SK-MEL-5 (cell line): ENCODE measurements at regions not wholly inside any gene's neighbourhood (a gene's known extent, or its start where the extent isn't known, plus 50 kb on each side); places are given as distances from the start of the nearest gene placed in this dataset.

ENCODE experiments used
- DNase-seq: peaks from one replicate; pipeline ENCODE4 v3.0.0-alpha.2; 2016; ENCODE audit warnings: low read depth, low spot score
- in situ Hi-C: cut with HindIII; loops from 2 replicates; pipeline ENCODE4 v1.10.0; 2016; ENCODE audit warnings: low sequenced_read_pairs, high pct_unique_total_duplicates, low pct_unique_long_range_greater_than_20kb

DNA sequence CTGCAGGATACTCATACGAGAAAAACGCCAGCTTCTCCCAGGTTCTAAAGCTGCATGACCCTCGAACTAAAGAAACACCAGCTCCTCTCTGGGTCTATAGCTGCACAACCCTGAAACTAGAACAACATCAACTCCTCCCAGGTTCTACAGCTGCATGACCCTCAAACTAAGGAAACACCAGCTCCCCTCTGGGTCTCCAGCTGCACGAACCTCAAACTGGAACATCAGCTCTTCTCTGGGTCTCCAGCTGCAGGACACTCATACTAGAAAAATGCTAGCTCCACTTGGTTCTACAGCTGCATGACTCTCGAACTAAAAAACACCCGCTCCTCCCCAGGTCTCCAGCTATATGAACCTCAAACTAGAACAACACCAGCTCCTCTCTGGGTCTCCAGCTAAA, 811.1 kb downstream of the CDH9 start:
- in situ Hi-C loops = no loop called here
- no peak for DNase-seq

DNA sequence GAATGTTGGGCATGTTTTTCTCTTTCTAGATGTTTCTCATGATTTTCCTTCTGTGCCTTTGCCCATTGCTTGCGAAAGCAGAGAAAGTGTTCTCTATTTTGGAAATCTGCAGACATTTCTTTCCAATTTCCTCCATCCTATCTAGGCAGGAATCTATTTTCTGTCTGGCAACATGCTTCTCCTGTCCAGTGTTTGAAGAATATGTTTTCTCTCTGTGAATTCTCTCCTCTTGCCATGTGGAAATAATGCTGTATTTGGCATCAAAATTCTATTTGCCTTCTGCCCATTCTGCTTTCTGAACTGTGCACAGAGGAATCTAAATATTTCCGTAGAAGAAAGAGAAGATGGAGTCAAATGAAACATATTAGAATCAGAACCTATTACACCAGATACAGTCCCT, 833.3 kb downstream of the CDH9 start:
- DNase-seq = no peak
- in situ Hi-C loops = no loop called here

DNA sequence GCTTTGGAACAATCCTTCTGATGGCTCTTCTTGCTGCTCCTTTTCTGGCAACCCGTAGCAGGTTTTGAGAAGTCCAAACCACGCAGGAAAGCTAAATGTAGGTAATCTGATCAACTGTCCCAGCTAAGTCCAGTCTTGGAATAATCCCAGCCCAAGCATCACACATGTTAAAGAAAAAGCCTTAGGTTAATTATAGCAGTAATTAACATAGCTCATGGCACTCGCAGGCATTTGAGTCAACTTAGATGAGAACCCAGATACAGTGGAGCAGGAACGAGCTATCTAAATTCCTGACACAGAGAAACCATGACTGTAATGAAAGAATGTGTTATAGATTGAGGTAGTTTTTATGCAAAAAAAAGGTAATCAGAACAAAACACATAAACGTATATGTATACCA, 844.8 kb downstream of the CDH9 start:
- no peak for DNase-seq
- in situ Hi-C loops = no loop called here

DNA sequence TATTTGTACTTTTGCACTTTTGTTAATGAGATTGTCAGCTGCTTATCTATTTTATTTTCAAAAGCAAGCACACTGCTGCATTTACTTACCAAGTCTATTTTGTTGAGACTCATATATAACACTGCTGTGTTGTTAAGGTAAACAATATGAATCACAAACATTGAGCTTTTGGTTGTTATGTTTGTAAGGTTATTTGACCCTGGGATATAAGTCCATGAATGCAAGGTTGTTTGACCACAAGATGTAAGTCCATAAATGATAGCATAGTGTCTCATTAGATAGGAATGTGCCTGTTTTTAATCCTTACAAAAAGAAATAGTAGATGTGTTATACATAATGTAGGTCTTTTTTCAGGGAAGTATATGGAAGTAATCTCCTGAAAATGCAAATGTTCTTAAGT, 845.9 kb downstream of the CDH9 start:
- DNase-seq = no peak
- in situ Hi-C loops = no loop called here

DNA sequence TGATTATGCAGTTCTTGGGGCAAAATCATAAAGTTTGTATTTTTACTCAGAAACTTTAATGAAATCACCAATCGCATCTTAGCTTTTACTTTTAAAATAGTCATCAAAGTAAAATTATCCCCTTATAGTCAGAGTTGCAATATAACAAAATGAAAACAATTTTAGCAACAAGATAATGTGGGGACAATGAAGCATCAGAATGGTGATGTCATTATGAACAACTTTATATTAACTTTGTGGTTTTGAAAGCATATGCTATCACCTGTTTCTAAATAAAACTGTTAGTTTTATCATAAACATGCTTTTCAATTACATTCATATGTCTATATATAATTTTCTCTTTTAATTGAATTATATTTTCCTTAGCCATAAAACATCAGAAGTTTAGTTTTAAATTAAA, 856.8 kb downstream of the CDH9 start:
- no peak for DNase-seq
- in situ Hi-C loops = no loop called here

DNA sequence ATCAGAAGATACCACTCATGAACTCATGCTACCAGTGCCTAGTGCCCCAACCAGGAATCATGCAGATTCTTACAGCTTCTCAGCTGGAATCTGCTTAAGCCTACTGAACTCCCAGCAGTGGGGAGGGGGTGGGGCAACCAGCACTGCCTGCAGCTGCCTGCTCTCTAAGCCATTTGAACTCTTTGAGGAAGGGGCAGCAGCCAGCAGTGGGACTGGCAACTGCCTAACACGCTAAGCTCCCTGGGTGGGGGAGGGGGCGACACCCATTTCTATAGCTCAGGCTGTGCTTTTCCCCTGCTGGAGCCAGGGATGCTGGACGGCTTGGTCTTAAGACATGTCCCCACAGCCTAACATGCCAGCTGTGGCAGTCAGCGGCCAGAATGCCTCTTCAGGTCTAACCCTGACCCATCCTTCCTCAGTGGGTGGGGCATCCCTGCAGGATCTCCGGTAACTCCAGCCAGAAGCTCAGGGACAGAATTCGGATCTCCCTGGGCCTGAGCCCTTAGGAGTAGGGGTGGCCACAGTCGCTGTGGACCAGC, 889.7 kb downstream of the CDH9 start:
- in situ Hi-C loops = no loop called here
- no peak for DNase-seq

DNA sequence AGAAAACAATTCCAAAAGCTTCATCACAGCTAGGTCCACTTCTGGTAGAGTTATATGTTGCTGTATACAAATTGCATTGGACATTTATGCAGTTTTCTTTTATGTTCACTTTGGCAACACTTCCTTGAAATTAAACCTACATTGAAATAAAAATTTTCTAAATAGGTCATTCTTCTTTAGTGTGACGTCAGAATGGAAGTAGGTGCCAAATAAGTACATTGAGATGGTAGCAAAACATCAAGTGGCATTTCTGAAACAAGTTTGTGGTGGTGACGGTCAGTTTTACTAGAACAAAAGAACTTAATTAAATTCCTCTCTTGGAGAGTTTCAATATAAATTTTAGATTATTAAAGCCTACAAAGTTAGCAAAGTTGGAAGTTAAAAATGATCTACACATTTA, 895.1 kb downstream of the CDH9 start:
- in situ Hi-C loops = no loop called here
- DNase-seq = no peak

DNA sequence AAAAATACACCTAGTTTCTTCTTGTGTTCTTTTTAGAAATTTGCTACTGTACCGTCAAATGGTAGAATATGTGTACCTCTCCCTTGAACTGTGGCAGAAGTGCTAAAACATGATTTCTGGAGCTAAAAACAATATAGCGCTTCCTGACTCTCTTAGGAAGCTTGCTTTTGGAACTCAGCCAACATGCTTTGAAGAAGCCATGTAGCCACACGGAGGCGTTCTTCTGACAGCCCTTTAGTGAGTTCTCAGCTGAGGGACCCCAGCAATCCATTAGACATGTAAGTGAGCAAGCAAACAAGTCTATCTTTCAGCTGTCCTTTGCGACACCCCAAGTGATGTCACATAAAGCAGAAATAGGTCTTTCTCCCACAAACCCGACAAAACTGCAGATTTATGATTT, 917.0 kb downstream of the CDH9 start:
- DNase-seq = peak; percentile 82

DNA sequence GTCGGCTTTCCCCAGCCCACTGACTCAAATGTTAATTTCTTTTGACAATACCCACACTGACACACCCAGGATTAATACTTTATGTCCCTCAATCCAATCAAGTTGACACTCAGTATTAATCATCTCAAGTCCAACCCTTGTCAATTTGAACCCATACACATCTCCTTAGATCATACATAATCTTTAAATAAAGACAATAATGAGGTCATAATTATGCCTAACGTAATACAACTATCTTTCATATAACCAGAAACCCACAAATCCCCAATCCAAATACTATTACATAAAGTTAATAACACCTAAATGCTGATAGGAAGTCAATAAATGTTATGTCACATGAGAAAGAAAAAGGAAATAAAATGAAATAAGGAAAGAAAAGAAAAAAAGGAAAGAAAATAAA, 934.2 kb downstream of the CDH9 start:
- DNase-seq = no peak
- in situ Hi-C loops = no loop called here

More for the DNA sequence above, 917.0 kb downstream of the CDH9 start:
- in situ Hi-C loops = no loop called here

DNA sequence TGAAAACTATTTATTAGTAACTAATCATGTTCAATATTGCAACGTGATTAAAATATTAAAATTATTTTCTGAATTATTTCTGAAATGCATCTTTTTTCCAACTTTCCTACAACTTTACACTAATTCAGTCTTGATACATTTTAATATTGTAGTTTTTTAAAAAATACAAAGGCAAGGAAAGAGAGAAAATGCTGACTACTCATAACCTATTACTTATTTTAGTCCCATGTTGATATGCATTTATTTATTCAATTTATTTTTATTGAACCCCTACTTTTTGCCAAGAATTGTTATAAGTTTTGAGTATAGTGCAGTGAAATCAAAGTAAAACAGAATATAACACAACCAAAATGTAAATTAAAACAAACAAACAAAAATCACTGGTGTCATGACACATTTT, 978.2 kb downstream of the CDH9 start:
- in situ Hi-C loops = no loop called here
- DNase-seq = no peak

DNA sequence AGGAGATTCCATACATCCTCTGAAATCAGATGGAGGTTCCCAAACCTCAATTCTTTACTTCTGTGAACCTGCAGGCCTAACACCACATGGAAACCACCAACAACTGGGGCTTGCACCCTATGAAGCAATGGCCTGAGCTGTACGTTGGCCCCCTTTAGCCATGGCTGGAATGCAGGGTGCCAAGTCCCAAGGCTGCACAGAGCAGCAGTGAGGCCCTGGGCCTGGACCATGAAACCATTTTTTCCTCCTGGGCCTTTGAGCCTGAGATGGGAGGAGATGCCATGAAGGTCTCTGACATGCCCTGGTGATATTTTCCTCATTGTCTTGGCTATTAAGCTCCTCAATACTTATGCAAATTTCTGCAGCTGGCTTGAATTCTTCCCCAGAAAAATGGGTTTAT, 983.8 kb downstream of the CDH9 start:
- no peak for DNase-seq
- in situ Hi-C loops = no loop called here

DNA sequence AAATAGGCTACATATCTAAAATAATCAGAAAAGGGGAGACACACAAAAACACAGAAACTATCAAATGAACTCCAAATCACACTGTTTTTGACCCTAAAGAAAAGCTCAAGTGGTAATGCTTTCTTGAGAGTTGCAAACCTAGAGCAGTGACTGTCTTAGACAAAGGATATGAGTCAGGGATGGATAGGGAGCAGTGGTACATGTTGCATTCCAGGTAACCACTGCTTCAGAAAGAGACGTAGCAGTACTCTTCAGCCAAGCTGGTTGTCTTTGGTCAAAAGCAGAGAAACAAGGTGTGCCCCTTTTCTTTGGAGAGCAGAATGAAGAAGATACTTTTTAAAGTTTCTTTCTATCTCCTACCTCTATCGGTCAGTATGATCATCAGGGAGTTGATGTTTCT, 1003.6 kb downstream of the CDH9 start:
- DNase-seq = no peak
- in situ Hi-C loops = no loop called here

DNA sequence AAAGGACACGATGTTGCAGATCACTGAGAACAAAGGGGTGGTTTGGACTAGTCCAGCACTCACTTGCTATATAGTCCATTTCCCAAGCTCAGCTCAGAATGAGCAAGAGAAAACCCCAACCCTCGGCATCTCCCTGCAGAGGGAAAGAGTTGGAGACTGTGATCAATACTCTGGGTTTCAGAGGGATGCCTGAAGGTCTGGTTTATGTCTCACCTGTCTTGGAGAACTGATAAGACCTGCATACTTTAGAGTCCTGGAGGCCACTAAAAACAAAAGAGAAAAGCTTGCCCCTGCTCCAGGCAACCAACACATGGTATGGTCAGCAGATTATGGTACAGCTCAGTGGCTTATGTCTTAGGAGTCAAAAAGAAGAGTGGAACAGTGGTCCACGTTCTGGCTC, 1006.9 kb downstream of the CDH9 start:
- no peak for DNase-seq
- in situ Hi-C loops = no loop called here

DNA sequence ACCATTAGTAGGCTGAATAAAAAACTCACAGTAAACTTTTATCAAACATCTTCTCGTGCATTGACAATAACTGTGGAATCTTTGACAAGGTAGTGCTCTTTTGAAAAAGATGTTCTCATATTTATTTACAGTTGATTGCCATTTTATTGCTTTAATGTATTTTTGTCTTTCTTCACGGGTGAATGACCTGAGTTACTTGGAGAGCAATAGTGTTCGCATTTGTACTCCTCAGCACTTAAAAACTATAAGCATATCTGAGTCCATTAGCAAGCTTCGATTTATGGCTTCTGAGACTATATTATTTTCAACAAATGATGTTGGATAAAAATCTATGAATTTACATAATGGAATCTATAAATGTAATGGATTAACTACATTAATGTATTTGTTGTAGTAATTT, 1012.3 kb downstream of the CDH9 start:
- no peak for DNase-seq
- in situ Hi-C loops = no loop called here

DNA sequence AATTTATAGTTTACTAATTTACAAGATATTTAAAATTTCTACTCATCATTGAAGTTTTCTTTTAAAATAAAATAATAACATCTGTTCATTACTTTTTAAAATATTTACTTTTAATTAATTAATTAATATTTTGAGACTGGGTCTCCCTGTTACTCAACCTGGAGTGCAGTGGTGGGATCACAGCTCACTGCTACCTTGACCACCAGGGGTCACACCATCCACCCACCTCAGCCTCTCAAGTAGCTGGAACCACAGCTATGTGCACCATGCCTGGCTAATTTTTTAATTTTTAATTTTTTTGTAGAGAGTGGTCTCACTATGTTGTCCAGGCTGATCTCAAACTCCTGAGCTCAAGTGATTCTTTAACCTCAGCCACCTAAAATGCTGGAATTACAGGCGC, 1013.6 kb downstream of the CDH9 start:
- peak; percentile 62 for DNase-seq
- in situ Hi-C loops = no loop called here

DNA sequence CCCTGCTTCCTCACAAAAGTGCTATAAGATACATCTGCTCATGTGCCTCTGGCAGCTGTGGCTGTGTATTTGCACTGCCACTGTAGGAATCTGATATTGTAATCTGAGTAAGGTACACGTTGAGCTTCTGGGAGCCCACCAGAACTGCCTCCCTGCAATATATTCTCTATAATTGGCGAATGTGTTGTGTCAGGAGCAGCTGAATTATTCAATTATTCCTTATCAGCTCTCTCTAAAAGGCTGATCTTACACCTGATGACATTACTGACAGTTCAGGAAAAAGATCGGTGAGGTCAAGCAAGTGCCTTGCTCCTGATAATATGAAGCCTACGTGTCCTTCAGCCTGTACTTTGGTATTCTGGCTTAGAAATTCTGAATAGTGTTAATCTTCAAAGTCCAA, 1015.0 kb downstream of the CDH9 start:
- DNase-seq = no peak

DNA sequence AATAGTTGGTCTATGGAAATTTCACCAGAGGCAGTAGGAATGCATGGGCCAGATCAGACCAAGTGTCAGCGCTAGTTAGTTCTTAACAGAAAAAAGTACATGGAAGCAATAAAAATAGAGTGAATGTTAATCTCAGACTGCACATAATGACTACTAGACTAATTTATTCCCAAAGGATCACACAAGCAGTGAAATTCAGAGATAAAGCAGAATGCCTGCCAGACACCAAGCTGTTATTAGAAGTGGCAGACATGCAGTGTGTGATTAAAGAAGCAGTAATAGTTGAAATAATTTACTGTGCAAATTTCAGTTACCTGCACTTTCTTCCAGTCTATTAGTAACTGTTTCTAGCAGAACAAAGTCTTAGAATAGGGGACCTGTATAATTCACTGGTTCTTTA, 1024.2 kb downstream of the CDH9 start:
- in situ Hi-C loops = no loop called here
- DNase-seq = no peak

More for the DNA sequence above, 1015.0 kb downstream of the CDH9 start:
- in situ Hi-C loops = no loop called here

DNA sequence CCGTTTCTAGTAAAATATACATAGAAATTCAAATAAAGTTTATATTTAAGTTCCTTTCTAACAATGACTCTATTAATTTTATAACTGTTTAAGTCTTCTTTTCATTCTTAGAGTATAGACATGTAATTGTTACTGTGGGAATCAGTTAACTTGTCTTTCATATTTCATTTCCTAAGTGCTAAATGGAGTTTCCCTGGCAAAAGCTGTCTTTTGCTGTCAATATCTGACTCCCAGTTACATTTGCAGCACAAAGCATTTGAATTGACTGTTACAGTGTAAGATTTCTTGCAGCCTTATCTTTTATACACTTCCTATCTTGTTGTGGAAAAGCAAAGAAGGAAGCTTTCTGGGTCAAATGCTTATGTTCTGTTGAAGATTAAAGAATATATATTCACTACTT, 1026.3 kb downstream of the CDH9 start:
- DNase-seq = no peak
- in situ Hi-C loops = no loop called here

DNA sequence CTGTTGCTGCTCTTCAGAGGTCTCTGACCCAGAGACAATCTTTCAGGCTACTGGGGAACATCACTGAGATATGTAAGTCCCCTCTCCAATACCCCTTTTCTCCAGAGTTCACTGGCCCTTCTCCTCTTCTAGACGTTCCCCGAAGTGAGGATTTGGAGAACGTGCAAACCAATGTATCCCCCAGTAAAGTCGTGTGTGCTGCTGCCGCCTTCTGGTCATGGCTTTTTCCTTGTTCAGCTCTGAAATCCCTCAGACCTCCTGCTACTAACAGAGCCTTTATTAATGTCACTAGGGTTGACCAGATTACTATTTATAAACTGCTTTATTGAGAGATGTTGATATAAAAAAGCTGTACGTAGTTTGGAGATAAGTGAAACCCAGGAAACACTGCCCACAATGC, 1028.6 kb downstream of the CDH9 start:
- DNase-seq = peak; percentile 88
- in situ Hi-C loops = no loop called here

DNA sequence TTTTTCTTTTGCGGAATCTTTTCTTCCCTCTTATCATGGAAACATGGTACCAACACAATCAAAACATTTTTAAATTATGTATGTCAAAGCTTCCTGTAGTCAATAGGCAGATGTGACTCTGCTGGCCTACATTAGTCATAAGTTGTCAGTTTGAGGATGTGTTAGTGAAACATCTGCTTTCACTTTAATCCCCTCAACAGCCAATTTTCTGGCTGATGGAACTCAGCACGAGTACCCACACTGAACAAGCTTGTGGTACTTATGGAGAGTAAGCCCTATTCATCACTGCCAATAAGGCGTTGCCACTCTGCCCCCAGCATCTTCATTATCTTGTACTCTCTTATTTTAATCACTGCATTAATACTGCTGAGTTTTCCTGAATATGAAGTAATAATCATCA, 1034.4 kb downstream of the CDH9 start:
- DNase-seq = no peak
- in situ Hi-C loops = no loop called here
